ENCODE measurements at regions not wholly inside any gene's neighbourhood (a gene's known extent, or its start where the extent isn't known, plus 50 kb on each side); places are given as distances from the start of the nearest gene placed in this dataset.
"Not testable (repeated sequence)": the region's sequence is repeated elsewhere in the genome, so short reads cannot be mapped to it uniquely, and the experiment has no call there.

DNA sequence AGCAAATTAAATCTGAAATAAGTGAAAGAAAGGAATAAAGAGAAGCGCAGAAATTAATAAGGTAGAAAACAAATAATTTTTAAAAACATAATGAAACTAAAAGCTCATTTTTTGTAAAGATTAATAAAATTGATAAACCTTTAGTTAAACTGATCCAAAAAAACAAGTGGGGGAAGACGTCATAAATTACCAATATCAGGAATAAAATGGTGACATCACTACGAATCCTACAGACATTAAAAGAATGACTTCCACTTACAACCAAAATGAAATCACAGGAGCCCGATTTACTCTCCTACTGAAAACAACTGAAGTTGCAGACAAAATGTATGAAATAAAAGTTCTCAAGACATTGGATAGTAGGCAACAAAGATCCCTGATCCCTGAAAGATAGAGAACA lies 68.1 kb upstream of the IFFO2 start:
- CTCF ChIA-PET = interaction anchor here (1.0 to 3.2 kb wide), 3 partner anchors 9 to 111 kb away, joined by 4 to 13 read pairs (median 5); no protein-coding TSS in a partner anchor
- POLR2A ChIA-PET = no interaction called here
- no peak for DNase-seq (ENCODE audit: low read depth, low spot score)
- no peak overlapping the region for H3K4me3 ChIP-seq (ENCODE audit: low read depth, low read length)
- no peak for TF ChIP-seq CTCF (IDR thresholded peaks at IDR 0.05; ENCODE audit: insufficient read depth, low read length, missing control alignments)

DNA sequence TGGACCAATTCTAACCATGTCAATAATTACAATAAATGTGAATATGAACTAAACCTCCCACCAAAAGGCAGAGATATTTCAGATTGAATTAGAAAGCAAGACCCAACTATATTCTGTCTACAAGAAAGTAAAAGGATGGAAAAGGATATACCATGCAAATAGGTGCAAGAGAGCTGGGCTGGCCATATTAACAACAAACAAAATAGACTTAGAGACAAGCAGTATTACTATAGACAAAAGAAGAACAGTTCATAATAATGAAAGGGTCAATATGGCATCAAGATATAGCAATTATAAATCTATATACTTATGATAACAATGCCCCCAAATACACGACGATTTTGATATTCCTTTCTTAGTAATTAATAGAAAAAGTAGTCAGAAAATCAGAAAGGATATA lies 67.3 kb upstream of the IFFO2 start:
- ChIA-PET POLR2A (no interaction called here), CTCF (interaction anchor here (1.0 to 3.2 kb wide), 2 partner anchors 12 to 111 kb away, joined by 5 to 13 read pairs; no protein-coding TSS in a partner anchor)
- H3K4me3 ChIP-seq (ENCODE audit: low read depth, low read length) = no peak overlapping the region
- TF ChIP-seq CTCF (IDR thresholded peaks at IDR 0.05; ENCODE audit: insufficient read depth, low read length, missing control alignments) = no peak
- no peak for DNase-seq (ENCODE audit: low read depth, low spot score)

- H3K4me3 ChIP-seq (ENCODE audit: low read depth, low read length) = no peak overlapping the region
- no peak for DNase-seq (ENCODE audit: low read depth, low spot score)
- TF ChIP-seq CTCF (IDR thresholded peaks at IDR 0.05; ENCODE audit: insufficient read depth, low read length, missing control alignments) = no peak
- CTCF ChIA-PET = interaction anchor here (1.1 kb wide), 1 partner anchor 147 kb away, joined by 3 read pairs; no protein-coding TSS in a partner anchor
- POLR2A ChIA-PET = no interaction called here
These were observed 65.4 kb upstream of the IFFO2 start for GRCh38 chr1:19021845-19022244.

- H3K4me3 ChIP-seq (ENCODE audit: low read depth, low read length); CTCF ChIA-PET; POLR2A ChIA-PET; DNase-seq (ENCODE audit: low read depth, low spot score): not testable (repeated sequence)
These were observed 62.8 kb upstream of the IFFO2 start for GRCh38 chr1:19019288-19019687.

DNA sequence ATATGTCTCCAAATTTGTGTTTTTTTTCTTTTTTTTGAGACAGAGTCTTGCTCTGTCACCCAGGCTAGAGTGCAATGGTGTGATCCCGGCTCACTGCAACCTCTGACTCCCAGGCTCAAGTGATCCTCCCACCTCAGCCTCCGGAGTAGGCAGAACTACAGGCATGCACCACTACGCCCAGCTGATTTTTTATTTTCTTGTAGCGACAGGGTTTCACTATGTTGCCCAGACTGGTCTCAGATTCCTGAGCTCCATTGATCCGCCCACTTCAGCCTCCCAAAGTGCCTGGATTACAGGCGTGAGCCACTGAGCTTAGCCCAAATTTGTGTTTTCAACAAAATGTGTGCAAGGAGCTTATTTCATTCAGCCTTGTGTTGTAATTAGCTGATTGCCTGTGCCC lies 59.0 kb upstream of the IFFO2 start:
- CTCF ChIA-PET = interaction anchor here (0.8 to 2.3 kb wide), 3 partner anchors 9 to 103 kb away, joined by 3 to 10 read pairs (median 4); no protein-coding TSS in a partner anchor
- H3K4me3 ChIP-seq (ENCODE audit: low read depth, low read length) = no peak overlapping the region
- no peak for DNase-seq (ENCODE audit: low read depth, low spot score)
- no peak for TF ChIP-seq CTCF (IDR thresholded peaks at IDR 0.05; ENCODE audit: insufficient read depth, low read length, missing control alignments)
- POLR2A ChIA-PET = no interaction called here

DNA sequence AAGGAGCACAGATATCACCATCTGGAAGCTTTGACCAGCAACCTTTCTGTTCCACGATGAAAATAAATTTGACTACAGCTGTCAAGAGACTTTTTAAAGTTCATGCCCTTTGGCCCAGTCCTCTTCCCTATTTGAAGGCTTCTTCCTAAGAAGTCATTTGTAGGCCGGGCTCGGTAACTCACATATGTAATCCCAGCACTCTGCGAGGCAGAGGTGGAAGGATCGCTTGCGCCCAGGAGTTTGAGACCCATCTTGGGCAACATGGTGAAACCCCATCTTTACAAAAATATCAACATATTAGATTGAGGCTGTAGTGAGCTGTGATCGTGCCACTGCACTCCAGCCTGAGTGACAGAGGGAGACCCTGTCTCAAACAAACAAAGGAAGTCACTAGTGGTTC lies 58.3 kb upstream of the IFFO2 start:
- ChIA-PET CTCF (interaction anchor here (2.3 kb wide), 1 partner anchor 101 kb away, joined by 10 read pairs; no protein-coding TSS in a partner anchor), POLR2A (no interaction called here)
- no peak for TF ChIP-seq CTCF (IDR thresholded peaks at IDR 0.05; ENCODE audit: insufficient read depth, low read length, missing control alignments)
- no peak overlapping the region for H3K4me3 ChIP-seq (ENCODE audit: low read depth, low read length)
- DNase-seq (ENCODE audit: low read depth, low spot score) = no peak

DNA sequence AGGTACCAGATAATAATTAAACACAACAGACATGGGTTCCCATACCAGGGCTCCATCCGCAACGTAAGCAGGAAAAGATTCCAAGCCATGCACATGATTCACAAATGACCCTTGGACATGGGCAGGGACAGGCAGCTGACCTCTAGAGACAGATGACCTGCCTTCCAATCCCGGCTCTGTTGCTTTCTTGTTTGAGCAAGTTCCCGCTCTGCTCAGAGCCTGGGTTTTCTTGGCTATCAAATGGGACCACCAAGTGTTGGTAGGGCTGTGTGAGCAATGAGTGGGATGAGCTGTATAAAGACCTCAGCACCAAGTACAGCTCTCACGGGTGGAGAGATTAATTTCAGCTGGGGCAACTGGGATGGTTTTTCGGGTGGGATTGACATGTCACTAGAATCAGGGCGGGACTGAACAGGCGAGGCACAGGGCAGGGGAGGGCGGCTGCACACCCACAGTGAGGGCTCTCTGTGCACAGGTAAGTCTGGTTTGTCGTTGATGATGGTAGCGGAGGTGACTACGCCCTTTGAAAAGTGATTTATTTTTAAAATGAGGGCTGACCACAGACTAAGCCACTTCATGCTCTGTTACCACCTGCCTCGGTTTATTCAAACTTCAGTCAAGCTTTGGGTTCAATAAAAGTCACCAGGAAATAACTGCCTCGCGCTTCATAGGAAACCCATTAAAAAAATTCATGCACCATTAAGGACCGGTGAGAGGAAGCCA lies 57.5 kb upstream of the IFFO2 start:
- ChIA-PET POLR2A (no interaction called here), CTCF (interaction anchor here (2.3 kb wide), 1 partner anchor 100 kb away, joined by 10 read pairs; no protein-coding TSS in a partner anchor)
- TF ChIP-seq CTCF (IDR thresholded peaks at IDR 0.05; ENCODE audit: insufficient read depth, low read length, missing control alignments) = no peak
- no peak for DNase-seq (ENCODE audit: low read depth, low spot score)
- H3K4me3 ChIP-seq (ENCODE audit: low read depth, low read length) = no peak overlapping the region
